GM23248 (cell line): ENCODE measurements at regions not wholly inside any gene's neighbourhood (a gene's known extent, or its start where the extent isn't known, plus 50 kb on each side); places are given as distances from the start of the nearest gene placed in this dataset.

Experiments
- EZH2 ChIP-seq: fragments of 200-600 bp; sonication (generic); IDR thresholded peaks from 2 replicates; pipeline ENCODE4 v1.6.1; 2018; ENCODE audit warnings: antibody characterized with exemption, mild to moderate bottlenecking; ENCODE audit not compliant: insufficient read depth, poor library complexity, severe bottlenecking
- EZH2phosphoT487 ChIP-seq: fragments of 200-600 bp; sonication (generic); IDR thresholded peaks from 2 replicates; pipeline ENCODE4 v1.6.1; 2018; ENCODE audit warnings: antibody characterized with exemption, moderate library complexity, mild to moderate bottlenecking, low read depth; ENCODE audit not compliant: insufficient read depth

DNA sequence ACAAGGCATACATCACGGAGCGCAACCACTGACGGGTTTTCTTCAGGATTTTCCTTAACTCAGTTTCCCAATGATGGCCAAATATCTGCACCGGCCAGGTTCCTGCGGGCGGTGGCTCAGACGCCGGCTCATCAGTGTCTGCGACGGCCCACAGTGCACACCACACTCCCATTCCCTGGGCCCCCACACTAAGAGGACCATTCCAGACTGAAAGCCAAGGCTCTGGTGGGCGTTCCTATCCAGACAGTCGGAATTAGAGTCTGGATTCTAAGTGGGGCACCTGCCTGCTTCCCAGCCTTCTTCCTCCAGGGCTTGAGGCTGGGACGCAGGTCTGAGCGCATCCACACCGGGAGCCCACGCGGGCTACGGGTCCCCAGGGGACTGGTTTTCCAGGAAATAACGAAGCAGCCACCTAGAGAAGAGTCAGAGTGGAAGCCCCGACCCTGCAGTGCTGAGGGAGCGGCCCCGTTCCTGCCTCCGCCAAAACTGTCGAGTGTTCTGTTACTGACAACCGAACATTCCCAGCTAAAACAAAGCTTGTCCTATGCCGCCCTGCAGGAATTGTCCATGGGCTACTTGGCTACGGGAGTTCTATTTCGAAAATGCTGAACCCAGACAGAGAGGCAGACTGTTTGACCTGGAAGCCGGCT lies 75.3 kb downstream of the TMEM18 start:
- TF ChIP-seq EZH2phosphoT487: no peak
- no peak for TF ChIP-seq EZH2
